Loucy (cell line): ENCODE measurements at regions not wholly inside any gene's neighbourhood (a gene's known extent, or its start where the extent isn't known, plus 50 kb on each side); places are given as distances from the start of the nearest gene placed in this dataset.

Source experiments
- H2AFZ ChIP-seq: fragments of 200-600 bp; sonication (generic); 2 replicates; pipeline ENCODE4 v1.6.0; 2016; ENCODE audit warnings: antibody characterized with exemption, mild to moderate bottlenecking, low read length, moderate library complexity
- H3F3A ChIP-seq: fragments of 200-600 bp; 2 replicates; pipeline ENCODE4 v1.6.0; 2016; ENCODE audit warnings: antibody characterized with exemption, low read depth, mild to moderate bottlenecking
- H3K27me3 ChIP-seq: fragments of 200-600 bp; sonication (generic); 2 replicates; pipeline ENCODE4 v1.6.1; 2014; ENCODE audit warnings: low read length, mild to moderate bottlenecking; ENCODE audit not compliant: insufficient read depth, poor library complexity, severe bottlenecking
- H3K36me3 ChIP-seq: fragments of 200-600 bp; sonication (generic); 2 replicates; pipeline ENCODE4 v1.6.1; 2016; ENCODE audit warnings: low read length; ENCODE audit not compliant: insufficient read depth
- H3K4me1 ChIP-seq: fragments of 200-600 bp; sonication (generic); 2 replicates; pipeline ENCODE4 v1.5.1; 2014; ENCODE audit warnings: low read length, mild to moderate bottlenecking; ENCODE audit not compliant: insufficient read depth, poor library complexity, severe bottlenecking
- H3K4me2 ChIP-seq: fragments of 200-600 bp; sonication (generic); 2 replicates; pipeline ENCODE4 v1.6.0; 2014; ENCODE audit warnings: antibody characterized with exemption, low read length, low read depth, mild to moderate bottlenecking; ENCODE audit not compliant: poor library complexity, severe bottlenecking
- H3K4me3 ChIP-seq: fragments of 200-600 bp; sonication (generic); 2 replicates; pipeline ENCODE4 v1.5.1; 2014; ENCODE audit warnings: low read length, mild to moderate bottlenecking, mixed read lengths; ENCODE audit not compliant: poor library complexity, severe bottlenecking
- H3K79me2 ChIP-seq: fragments of 200-600 bp; sonication (generic); 2 replicates; pipeline ENCODE4 v1.6.1; 2014; ENCODE audit warnings: low read length; ENCODE audit not compliant: insufficient read depth
- H3K9ac ChIP-seq: fragments of 200-600 bp; sonication (generic); 2 replicates; pipeline ENCODE4 v1.6.0; 2014; ENCODE audit warnings: mild to moderate bottlenecking, low read depth, low read length, moderate library complexity; ENCODE audit not compliant: poor library complexity, severe bottlenecking
- H3K9me2 ChIP-seq: fragments of 200-600 bp; sonication (generic); replicated peaks from 2 replicates; pipeline ENCODE4 v1.6.1; 2016; ENCODE audit warnings: low read depth, low read length, mixed read lengths
- H3K9me3 ChIP-seq: fragments of 200-600 bp; sonication (generic); 2 replicates; pipeline ENCODE4 v1.6.1; 2014; ENCODE audit warnings: mild to moderate bottlenecking, antibody characterized with exemption, low read length, low read depth; ENCODE audit not compliant: insufficient read depth
- H4K20me1 ChIP-seq: fragments of 200-600 bp; sonication (generic); 2 replicates; pipeline ENCODE4 v1.6.0; 2014; ENCODE audit warnings: antibody characterized with exemption, low read length, mild to moderate bottlenecking; ENCODE audit not compliant: insufficient read depth, poor library complexity, severe bottlenecking
- CTCF ChIP-seq: fragments of 200-600 bp; sonication (generic); conservative IDR thresholded peaks from 2 replicates; pipeline ENCODE4 v1.5.1; 2014; ENCODE audit warnings: mild to moderate bottlenecking, antibody characterized with exemption, low read length
- EZH2phosphoT487 ChIP-seq: fragments of 200-600 bp; IDR thresholded peaks from 2 replicates; pipeline ENCODE4 v1.6.1; 2018; ENCODE audit warnings: antibody characterized with exemption, mild to moderate bottlenecking, moderate library complexity, borderline replicate concordance

GRCh38 chrX:45540181-45540580 lies 339.5 kb upstream of the DIPK2B start:
- no peaks in the 10 kb centered on the region for H3K4me1 ChIP-seq
- H3F3A ChIP-seq: no peaks in the 10 kb centered on the region
- no peak overlapping the region for H3K4me2 ChIP-seq
- no peaks in the 10 kb centered on the region for H3K27me3 ChIP-seq
- no peaks in the 10 kb centered on the region for H4K20me1 ChIP-seq
- no peak for TF ChIP-seq EZH2phosphoT487
- TF ChIP-seq CTCF: no peak
- no peaks in the 10 kb centered on the region for H3K36me3 ChIP-seq
- H3K9me2 ChIP-seq: no peaks in the 10 kb centered on the region
- H3K79me2 ChIP-seq: no peaks in the 10 kb centered on the region
- H3K4me3 ChIP-seq: no peak overlapping the region
- H2AFZ ChIP-seq: no peak overlapping the region
- H3K9me3 ChIP-seq: no peaks in the 10 kb centered on the region
- no peak overlapping the region for H3K9ac ChIP-seq

DNA sequence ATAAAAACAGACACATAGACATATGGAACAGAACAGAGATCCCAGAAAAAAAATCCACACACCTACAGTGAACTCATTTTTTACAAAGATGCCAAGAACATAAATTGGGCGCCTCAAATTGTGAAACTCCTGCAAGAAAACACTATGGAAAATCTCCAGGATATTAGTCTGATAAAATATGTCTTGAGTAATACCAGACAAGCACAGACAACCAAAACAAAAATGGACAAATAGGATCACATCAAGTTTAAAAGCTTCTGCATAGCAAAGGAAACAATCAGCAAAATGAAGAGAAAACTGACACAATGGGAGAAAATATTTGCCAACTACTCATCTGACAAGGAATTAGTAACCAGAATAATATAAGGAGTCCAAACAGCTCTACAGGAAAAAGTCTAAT lies 337.3 kb upstream of the DIPK2B start:
- no peaks in the 10 kb centered on the region for H3K9me3 ChIP-seq
- no peaks in the 10 kb centered on the region for H3K79me2 ChIP-seq
- H3F3A ChIP-seq: no peaks in the 10 kb centered on the region
- H3K9ac ChIP-seq: no peak overlapping the region
- H3K4me3 ChIP-seq: no peak overlapping the region
- H3K4me2 ChIP-seq: no peak overlapping the region
- H3K9me2 ChIP-seq: no peaks in the 10 kb centered on the region
- no peak overlapping the region for H2AFZ ChIP-seq
- H3K27me3 ChIP-seq: no peaks in the 10 kb centered on the region
- TF ChIP-seq CTCF (no peak), EZH2phosphoT487 (no peak)
- no peaks in the 10 kb centered on the region for H3K4me1 ChIP-seq
- H4K20me1 ChIP-seq: no peaks in the 10 kb centered on the region
- no peaks in the 10 kb centered on the region for H3K36me3 ChIP-seq

DNA sequence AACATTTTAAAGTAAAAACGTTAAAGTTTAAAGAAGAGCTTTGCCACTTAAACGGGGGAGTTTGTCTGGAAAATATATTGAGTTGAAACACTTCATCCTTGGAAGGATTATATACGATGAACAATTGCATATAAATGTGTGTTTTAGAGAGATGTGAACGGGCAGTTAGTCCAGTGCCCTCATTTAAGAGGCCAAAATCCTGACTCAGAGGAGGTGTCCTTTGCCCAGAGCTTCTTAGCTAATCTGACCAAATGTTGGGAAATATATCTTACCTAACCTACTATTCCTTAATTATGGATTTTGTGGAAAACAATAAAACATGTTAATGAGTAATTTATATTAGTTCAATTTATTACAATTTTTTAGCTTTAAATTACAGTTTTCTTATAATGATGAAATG lies 327.2 kb upstream of the DIPK2B start:
- Histone ChIP-seq H3K27me3 (no peaks in the 10 kb centered on the region), H3K79me2 (no peaks in the 10 kb centered on the region), H2AFZ (no peak overlapping the region), H3K4me3 (no peak overlapping the region), H3K36me3 (no peaks in the 10 kb centered on the region), H3K9me2 (no peaks in the 10 kb centered on the region), H3K9me3 (no peaks in the 10 kb centered on the region), H4K20me1 (no peaks in the 10 kb centered on the region), H3K4me1 (no peaks in the 10 kb centered on the region), H3K4me2 (no peak overlapping the region), H3K9ac (no peak overlapping the region), H3F3A (no peaks in the 10 kb centered on the region)
- no peak for TF ChIP-seq CTCF
- no peak for TF ChIP-seq EZH2phosphoT487
